Retinal pigment epithelial cell (primary cell): ENCODE measurements at regions not wholly inside any gene's neighbourhood (a gene's known extent, or its start where the extent isn't known, plus 50 kb on each side); places are given as distances from the start of the nearest gene placed in this dataset.
A peak's percentile ranks its signal among the peaks of the same experiment; 100 is the strongest.

Source experiments
- DNase-seq: peaks from one replicate; pipeline ENCODE4 v3.0.0-alpha.2; 2010; ENCODE audit warnings: low read depth
- H3K4me3 ChIP-seq: 2 replicates; pipeline ENCODE4 v1.5.1; 2011; ENCODE audit warnings: mild to moderate bottlenecking, low read length, control low read depth, moderate library complexity
- TF ChIP-seq, protein P1 (sequence below): conservative IDR thresholded peaks from 2 replicates; pipeline ENCODE4 v1.5.1; 2011; ENCODE audit warnings: low read depth, low read length, control low read depth, inconsistent platforms

DNA sequence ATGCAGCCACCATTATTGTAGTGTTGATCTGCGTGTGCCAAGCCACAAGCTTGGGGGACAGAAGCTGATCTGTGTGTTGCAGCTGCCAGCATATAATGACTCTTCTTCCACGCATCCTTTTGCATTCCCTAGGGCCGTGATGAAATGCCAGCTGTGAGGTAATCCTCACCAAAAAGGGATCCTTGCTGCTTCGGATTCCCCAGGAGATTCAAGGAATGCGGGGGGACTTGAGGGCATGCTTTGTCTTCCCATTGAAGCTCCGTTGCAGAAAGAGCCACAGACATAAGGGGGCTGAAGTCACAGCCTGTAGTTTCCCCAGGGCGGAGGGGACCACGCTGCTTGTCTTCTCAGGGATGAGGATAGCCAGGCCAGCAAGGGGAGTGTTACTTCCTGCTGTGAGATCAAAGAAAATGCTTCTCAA is 281.6 kb upstream of the FMN2 start:
- no peak for DNase-seq
- H3K4me3 ChIP-seq: no peak overlapping the region
- TF ChIP-seq, protein P1, sequence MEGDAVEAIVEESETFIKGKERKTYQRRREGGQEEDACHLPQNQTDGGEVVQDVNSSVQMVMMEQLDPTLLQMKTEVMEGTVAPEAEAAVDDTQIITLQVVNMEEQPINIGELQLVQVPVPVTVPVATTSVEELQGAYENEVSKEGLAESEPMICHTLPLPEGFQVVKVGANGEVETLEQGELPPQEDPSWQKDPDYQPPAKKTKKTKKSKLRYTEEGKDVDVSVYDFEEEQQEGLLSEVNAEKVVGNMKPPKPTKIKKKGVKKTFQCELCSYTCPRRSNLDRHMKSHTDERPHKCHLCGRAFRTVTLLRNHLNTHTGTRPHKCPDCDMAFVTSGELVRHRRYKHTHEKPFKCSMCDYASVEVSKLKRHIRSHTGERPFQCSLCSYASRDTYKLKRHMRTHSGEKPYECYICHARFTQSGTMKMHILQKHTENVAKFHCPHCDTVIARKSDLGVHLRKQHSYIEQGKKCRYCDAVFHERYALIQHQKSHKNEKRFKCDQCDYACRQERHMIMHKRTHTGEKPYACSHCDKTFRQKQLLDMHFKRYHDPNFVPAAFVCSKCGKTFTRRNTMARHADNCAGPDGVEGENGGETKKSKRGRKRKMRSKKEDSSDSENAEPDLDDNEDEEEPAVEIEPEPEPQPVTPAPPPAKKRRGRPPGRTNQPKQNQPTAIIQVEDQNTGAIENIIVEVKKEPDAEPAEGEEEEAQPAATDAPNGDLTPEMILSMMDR: no peak

DNA sequence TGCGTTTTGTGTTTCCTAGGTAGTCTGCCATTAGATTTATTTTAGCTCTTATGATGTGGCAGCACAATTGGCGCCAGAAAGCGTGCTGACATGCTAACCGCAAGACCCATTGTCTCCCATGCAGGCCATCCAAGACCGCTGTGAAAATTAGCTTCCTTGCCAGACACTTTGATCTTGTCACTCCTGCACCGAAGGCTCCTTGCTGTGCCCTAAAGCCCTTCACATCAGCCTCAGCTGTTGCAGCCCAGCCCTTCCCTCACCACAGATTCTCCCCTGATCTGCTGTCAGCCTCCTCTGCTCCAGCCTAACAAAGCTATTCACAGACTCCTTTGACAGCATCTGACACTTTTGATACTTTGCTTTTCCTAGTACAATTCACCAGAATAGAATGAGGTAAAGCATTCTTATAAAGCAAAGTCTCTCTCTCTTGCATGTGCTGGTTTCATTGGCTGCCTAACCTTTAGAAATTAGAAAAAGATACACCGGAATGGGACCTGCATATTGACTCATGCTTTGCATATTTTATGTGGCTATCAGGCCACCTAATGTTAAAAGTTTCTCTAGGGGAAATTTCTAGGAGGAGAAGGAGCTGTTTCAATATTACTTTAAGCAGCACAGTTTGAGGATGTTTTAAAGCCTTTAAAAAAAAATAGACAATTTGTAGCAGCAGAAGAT is 280.3 kb upstream of the FMN2 start:
- no peak for DNase-seq
- TF ChIP-seq, protein P1: no peak
- H3K4me3 ChIP-seq: no peak overlapping the region

DNA sequence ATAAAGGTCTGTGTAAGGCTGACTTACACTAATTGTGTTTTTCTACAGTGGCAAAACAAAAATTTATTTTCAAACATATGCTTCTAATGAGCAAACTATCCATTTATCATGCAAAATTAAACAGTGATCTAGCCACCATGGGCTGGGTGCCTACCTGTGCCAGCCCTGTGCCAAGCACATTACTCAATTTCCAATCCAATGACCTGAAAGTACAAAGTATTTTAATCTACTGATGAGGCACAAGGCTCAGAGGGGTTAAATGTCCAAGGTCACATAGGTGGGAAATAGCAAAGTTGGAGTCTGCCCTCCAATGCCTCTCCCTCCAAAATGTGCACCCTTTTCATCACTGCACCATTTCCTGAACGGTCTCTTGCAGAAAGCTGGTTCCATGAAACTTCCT is 279.1 kb upstream of the FMN2 start:
- H3K4me3 ChIP-seq: no peak overlapping the region
- TF ChIP-seq, protein P1: no peak
- no peak for DNase-seq

DNA sequence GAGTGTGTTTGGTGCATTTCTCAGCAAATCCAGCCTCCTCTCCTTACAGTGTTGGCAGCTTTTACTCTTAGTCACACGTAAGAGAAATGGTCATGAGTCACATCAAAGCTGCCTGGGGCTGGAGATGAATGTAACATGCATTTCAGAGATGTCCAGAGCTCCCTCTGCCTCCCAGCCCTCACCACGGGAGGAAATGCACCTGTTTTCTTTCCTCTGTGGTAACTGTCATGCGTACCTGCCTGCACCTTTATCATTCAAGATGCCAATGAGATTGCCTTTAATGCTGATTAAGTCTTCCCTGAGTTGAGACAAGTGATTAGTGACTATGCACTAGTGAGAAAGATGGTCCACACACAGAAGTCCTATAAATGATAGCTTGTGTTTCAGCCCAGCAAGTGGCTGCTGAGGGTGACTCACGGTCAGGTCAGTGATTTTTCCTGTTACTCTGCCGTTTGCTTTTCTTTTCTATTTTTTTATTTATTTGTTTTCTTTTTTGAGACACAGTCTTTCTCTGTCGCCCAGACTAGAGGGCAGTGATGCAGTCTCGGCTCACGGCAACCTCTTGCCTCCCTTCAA is 277.3 kb upstream of the FMN2 start:
- H3K4me3 ChIP-seq: no peak overlapping the region
- peak; percentile 88 for DNase-seq
- TF ChIP-seq, protein P1: peak; percentile 24

DNA sequence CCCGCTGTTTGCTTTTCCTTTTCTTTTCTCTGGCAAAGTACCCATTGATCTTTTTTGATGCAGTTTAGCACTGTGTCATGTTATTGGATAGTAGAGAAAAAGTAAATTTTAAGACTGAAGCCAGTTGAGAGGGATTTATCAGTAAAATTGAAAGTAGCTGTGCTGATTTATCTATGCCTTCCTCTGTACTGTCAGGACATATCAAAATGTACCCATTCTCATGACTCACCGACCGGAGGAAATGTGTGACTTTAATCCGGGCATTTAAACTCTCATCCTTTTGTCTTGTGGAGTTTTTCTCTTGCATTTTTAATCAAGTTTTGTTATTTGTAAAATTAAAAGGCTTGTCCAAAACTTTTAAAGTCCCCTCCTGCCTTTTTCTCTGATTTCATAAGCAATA is 276.6 kb upstream of the FMN2 start:
- no peak overlapping the region for H3K4me3 ChIP-seq
- TF ChIP-seq, protein P1: no peak
- no peak for DNase-seq

DNA sequence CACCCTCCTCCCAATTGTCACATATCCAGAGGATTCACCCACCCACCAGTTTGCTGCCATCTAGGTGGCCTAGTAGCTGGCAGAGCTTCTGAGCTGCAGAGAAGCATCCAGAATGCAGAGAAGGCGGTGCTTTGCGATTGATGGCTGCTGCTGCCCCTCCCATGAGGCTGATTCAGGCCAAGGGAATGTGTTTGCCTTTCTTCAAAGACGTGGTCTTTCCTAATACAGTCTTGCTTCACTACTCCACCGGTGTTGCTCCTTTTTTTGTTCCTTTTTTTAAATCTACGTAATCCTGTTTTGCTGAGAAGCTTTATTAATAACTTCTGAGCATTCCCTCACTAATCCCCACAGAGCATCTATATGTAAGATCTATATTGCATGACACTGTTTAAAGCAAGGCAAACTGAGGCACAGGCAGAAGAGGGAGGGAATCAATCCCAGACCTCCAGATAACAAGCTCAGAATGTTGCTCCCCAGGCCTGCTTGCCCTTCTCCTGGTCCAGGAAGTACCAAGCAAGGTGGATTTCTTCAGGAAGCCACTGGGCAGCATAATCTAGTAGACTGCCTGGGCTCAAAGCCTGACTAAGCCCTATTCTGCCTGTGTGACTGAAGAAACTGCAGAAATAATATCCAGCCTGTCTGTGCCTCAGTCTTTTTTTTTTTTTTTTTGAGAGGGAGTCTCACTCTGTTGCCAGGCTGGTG is 275.5 kb upstream of the FMN2 start:
- DNase-seq: peak; percentile 92
- H3K4me3 ChIP-seq: peak overlapping the region; percentile 12
- TF ChIP-seq, protein P1: no peak
